GM18861 (cell line): ENCODE measurements at regions not wholly inside any gene's neighbourhood (a gene's known extent, or its start where the extent isn't known, plus 50 kb on each side); places are given as distances from the start of the nearest gene placed in this dataset.

ENCODE experiments used
- ATAC-seq: cut with Tn5 transposase; IDR thresholded peaks from one replicate; pipeline ENCODE4 v1.9.1; 2021; ENCODE audit not compliant: unreplicated experiment

- no peak for ATAC-seq
These were observed 162.2 kb downstream of the SREK1 start for GRCh38 chr5:66306105-66306843.

DNA sequence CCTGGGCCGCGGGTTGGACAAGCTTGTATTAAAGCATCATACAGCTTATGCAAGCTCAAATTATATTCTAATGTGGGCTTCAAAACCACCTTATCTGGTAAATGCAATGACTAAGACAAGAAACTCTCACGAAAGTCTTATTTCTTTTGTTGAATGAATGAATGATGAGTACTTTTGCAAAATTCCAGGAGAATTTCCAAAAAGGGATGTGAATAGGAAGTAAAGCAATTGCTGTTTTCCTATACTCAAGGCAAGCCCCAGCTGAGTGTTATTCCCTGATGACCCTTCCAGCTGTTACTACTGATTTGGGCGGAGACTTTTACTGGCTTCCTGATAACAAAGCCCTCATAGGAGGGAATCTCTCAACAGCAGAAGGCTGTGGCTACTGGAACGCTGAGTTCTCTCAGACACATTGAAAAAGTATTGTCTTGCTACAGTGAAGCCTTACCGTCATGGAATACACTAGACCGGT is 162.8 kb downstream of the SREK1 start:
- no peak for ATAC-seq

- ATAC-seq, result peak; percentile 75
These were observed 163.6 kb downstream of the SREK1 start for GRCh38 chr5:66307647-66308241.

DNA sequence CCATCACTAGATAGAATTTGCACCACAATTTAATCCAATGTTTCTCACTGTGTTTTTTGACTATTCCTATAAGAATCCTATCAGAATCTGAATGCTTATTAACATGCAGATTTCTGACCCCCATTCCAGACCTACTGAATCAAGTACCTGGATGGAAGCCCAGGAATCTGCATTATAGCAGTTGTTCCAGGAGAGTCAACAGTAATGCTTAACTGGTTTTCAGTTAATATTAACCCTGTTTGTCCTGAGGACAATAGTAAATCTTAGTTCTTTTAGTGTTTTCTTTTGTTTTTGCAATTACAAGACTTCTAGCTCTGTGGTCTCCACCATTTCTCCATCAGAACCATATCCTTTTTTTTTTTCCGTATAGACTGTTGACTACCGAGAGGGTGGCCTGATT is 168.2 kb downstream of the SREK1 start:
- ATAC-seq, result no peak

DNA sequence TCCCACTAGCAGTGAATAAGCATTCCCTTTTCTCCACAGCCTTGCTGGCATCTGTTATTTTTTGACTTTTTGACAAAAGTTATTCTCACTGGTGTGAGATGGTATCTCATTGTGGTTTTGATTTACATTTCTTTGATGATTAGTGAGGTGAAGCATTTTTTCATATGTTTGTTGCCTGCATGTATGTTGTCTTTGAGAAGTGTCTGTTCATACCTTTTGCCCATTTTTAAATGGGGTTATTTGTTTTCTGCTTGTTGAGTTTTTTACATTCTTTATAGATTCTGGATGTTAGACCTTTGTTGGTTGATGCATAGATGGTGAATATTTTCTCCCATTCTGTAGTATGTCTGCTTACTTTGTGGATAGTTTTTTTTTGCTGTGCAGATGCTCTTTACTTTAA is 171.7 kb downstream of the SREK1 start:
- ATAC-seq, result no peak

GRCh38 chr5:66322786-66323528 is 178.9 kb downstream of the SREK1 start:
- no peak for ATAC-seq

GRCh38 chr5:66323529-66323895 is 179.4 kb downstream of the SREK1 start:
- no peak for ATAC-seq

- ATAC-seq, result no peak
These were observed 180.3 kb downstream of the SREK1 start for GRCh38 chr5:66324357-66324756.

DNA sequence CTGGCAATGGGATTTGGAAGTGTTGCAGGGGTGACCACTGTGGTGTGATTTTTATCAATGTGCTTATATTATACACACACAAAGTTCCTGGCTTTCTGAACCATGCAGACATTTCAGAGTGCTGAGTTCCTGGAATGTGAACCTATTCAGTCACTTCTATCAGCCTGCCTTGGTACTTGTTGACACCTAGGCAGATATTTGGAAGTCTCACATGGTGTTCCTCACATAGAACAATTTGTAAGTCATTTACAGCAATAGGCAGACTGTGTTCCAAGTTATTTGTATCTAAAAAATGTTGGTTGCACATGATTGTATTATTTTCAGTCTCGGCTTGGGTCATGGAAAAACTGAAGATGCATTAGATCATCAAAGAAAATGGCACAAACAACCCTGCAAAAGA is 182.2 kb downstream of the SREK1 start:
- no peak for ATAC-seq

GRCh38 chr5:66327008-66327407 is 182.9 kb downstream of the SREK1 start:
- no peak for ATAC-seq

DNA sequence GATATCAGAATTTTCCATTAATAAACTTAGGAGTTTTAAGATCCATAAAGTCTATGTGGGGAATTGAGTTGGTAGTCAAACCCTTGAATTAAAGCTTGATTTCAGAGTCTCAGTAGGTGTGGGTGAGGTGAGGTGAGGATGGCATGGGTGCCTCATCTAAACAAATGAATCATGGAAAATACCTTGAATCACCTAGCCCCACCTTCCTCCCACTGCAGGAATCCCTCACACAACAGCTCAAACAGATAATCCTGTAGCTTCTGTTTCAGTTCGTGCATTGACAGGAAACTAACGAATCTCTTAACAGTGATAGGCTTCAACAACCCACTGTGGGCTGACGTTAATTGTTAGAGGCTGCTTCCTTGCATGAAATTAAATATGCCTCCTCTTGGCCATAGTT is 185.0 kb downstream of the SREK1 start:
- no peak for ATAC-seq

DNA sequence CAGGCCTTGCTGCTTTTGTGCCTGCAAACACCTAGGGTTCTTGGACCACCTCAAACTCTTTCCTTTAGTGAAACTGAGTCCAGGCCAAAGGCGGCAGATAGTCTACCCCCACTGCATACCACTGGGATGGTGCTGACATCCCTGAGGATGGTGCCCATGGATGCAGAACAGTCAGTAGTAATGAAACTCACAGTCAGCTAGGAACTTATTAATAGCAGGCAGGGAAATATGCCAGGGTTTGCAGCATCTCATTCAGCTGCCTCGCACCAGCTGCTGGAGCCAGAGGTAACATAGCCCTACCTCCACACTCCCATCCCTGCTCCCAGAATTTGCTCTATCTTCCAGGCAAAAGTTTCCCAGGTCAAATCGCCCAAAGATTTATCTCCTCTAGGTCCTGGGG is 189.1 kb downstream of the SREK1 start:
- ATAC-seq, result no peak

DNA sequence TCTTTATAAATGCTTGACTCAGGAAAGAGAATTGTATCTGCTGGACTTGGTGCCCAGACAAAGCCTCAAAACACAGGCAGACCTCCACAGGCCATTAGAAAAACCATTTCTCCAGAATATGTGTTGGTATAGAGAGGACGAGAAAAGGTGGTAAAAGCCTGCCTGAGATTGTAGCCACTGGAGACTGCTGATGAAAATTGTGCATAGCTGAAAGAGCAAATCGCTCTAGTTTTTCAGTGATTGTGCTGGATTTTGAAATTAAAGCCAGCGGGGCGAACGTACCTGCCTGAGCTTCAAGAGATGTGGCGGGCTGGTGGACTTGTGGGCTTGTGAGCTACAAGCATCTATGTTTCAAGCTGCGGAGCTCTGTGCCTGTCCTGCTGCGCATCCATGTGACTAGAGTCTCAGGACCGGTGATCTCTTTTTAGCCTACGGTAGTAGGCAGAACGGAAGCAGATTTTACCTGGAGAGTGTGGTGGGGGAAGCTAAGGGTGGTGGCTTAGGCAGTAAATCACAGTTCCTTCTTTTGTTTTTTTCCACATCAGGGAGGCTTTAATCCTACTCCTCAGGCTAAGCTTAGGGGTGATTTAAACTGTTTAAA is 193.6 kb downstream of the SREK1 start:
- ATAC-seq, result no peak

DNA sequence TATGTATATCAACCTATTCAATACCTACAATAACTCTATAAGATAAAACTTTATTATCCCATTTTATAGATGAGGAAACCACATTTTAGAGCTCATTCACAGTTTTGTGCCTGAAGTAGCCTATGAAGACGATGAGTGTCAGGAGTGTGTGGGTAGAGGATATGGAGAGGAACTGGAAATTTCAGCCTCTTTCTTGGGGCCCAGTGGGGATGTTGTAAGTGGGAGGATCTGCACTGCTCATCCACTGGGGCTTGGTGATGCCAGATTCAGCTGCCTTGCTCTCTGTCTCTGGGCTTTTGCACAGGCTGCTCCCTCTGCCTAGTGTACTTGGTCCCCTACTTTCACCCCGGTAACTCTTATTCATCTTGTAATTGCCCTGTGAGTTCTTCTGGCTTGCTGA is 194.7 kb downstream of the SREK1 start:
- ATAC-seq, result no peak

- ATAC-seq, result no peak
These were observed 195.8 kb downstream of the SREK1 start for GRCh38 chr5:66339896-66340295.

- no peak for ATAC-seq
These were observed 196.7 kb downstream of the SREK1 start for GRCh38 chr5:66340786-66341185.

DNA sequence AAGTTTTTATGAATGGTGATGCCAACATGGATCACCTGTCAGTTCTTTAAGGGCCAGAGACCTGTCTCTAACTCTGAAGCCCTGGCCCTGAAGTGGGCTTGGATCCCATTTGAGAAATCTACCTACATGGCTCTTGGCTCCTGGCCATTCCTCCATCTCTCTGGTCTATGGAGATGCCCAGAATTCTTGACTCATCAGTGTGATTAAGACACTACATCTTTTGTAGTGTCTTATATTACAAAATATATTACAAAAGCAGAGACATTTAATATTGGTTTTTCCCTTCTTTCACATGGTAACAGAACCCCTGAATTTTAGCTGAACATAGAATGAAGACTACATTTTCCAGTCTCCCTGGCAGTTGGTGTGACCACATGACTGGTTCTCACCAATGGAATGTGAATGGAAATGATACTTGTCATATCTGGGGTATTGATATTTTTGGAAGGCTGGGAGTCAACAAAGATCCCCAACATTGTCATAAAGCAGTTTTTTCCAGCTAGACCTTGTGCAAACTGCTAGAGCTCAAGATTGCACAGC is 198.3 kb downstream of the SREK1 start:
- ATAC-seq, result no peak

GRCh38 chr5:66343370-66344071 is 199.4 kb downstream of the SREK1 start:
- no peak for ATAC-seq

DNA sequence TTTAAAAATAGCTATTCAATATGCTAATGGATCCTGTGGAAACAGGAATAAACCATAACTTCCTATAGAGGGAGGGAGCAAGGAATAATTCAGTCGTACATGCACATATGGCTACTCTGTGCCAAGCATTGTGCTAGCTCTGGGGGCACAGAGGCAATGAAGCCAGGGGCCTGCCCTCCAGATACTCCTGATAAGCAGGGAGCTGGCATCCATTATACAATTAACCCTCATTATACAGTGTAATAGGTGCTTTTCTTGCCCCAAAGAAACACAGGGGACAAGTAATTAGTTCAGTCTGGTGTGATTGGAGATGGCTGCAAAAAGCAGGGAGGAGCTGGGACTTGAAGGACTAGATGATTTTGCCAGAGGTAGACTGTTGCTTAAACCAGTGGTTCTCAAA is 200.4 kb downstream of the SREK1 start:
- no peak for ATAC-seq

GRCh38 chr5:66345281-66345680 is 201.2 kb downstream of the SREK1 start:
- ATAC-seq, result no peak

DNA sequence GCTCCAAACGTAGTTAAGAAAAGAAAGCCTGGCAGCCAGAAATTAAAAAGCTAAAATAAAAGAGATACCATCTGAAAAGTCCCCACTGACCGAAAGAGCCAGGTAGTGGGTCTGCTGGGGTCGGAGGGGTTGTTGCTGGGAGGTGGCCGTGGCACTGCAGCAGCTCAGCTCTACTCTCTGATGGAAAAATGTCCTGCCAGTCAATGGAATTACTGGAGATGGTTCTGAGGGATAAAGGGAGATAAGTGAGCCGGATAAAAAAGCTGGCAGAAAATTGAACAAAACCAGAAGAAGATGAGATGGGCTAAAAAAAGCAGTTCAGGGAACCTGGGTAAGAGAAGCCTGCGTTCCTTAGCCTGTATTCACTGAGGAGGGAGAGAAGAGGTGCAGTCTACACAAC is 202.8 kb downstream of the SREK1 start:
- no peak for ATAC-seq
